Heart left ventricle (tissue), 16 donors: ENCODE measurements at regions not wholly inside any gene's neighbourhood (a gene's known extent, or its start where the extent isn't known, plus 50 kb on each side); places are given as distances from the start of the nearest gene placed in this dataset.

Experiments used
- ATAC-seq, 4 donors: fragments of 200-7000 bp; cut with Tn5 transposase; one replicate each; pipeline ENCODE4 v1.9.1; 2020 to 2022; ENCODE audit warnings: moderate library complexity in 4 of 4, mild to moderate bottlenecking in 3 of 4, moderate number of reproducible peaks in 1 of 4
- DNase-seq, 5 donors: peaks; one replicate each; pipeline ENCODE4 v3.0.0-alpha.2; 2020
- H3K27ac ChIP-seq, 12 donors: fragments of 200-600 bp; sonication (generic) in 4 of 12; one replicate each; pipeline versions ENCODE4 v1.5.0 to v1.8.0; 2016 to 2022; ENCODE audit warnings: mild to moderate bottlenecking in 2 of 12
- H3K27me3 ChIP-seq, 9 donors: fragments of 200-600 bp; sonication (generic) in 2 of 9; one replicate each; pipeline versions ENCODE4 v1.5.1 to v1.8.0; 2016 to 2022; ENCODE audit warnings: mild to moderate bottlenecking in 3 of 9
- H3K36me3 ChIP-seq, 9 donors: fragments of 200-600 bp; sonication (generic) in 2 of 9; one replicate each; pipeline versions ENCODE4 v1.5.0 to v1.8.0; 2018 to 2022; ENCODE audit warnings: mild to moderate bottlenecking in 2 of 9
- H3K4me1 ChIP-seq, 12 donors: fragments of 200-600 bp; sonication (generic) in 4 of 12; one replicate each; pipeline versions ENCODE4 v1.5.0 to v1.8.0; 2016 to 2022; ENCODE audit warnings: mild to moderate bottlenecking in 3 of 12
- H3K4me3 ChIP-seq, 12 donors: fragments of 200-600 bp; sonication (generic) in 4 of 12; one replicate each; pipeline versions ENCODE4 v1.5.0 to v1.8.0; 2017 to 2022; ENCODE audit warnings: mild to moderate bottlenecking in 9 of 12, moderate library complexity in 4 of 12
- H3K9me3 ChIP-seq, 12 donors: fragments of 200-600 bp; sonication (generic) in 4 of 12; one replicate each; pipeline versions ENCODE4 v1.5.0 to v1.8.0; 2016 to 2022; ENCODE audit warnings: mild to moderate bottlenecking in 1 of 12
- POLR2A ChIP-seq, 2 donors: fragments of 450-650 bp; IDR thresholded peaks; one replicate each; pipeline ENCODE4 v1.6.1; 2017; ENCODE audit warnings: antibody characterized with exemption in 2 of 2, mild to moderate bottlenecking in 2 of 2, moderate library complexity in 2 of 2
- WGBS, 4 donors: extraction: QIAGEN DNeasy Blood & Tissue Kit in 2 of 4; methylation state at CpG; one replicate each; pipeline versions ENCODE4 v1.1.5 to v1.1.7; 2013 to 2018; 5-methylcytosine and 5-hydroxymethylcytosine counted together
- intact Hi-C, 10 donors: fragments of 100-400 bp; cut with DNase I; formaldehyde crosslinking; loops; one replicate each; pipeline versions ENCODE4 v1.11.1 to v1.14.2; 2022
- TF ChIP-seq, protein P1 (sequence below), 12 donors: fragments of 200-600 bp; sonication (generic) in 4 of 12; IDR thresholded peaks; one replicate each; pipeline versions ENCODE4 v1.5.0 to v1.8.0; 2018 to 2022; ENCODE audit warnings: antibody characterized with exemption in 12 of 12, mild to moderate bottlenecking in 5 of 12
- donor health status: ischemic (EF 13 %, LVEDD 7.1; RV severe dilation, severe dysfunction).
- donor health status: healthy with polysubstance abuse.
- donor health status: DM: no; HTN: yes; CAD: no.
- donor health status: DM: no; HTN: no; CAD: no.
- donor health status: ischemic (EF 25% LVEDD 6.9; RV normal size, moderate dysfunction).
- donor health status: ischemic (EF 25% LVEDD 5.7; RV mildly dilated, moderate dysfunction).
- donor health status: healthy.
- donor health status: DM: yes; HTN: yes; CAD: no.
- donor health status: ischemic (EF 35%, LVEDD 5.7; RV mildly dilated, moderate dysfunction).
- donor health status: nonischemic (EF 11% LVEDD 7.7; RV severe dilation, severe dysfunction).
- donor health status: DM: yes; HTN: yes; CAD: no.
- donor health status: PGD.
- donor health status: ischemic (EF 29% LVEDD 5.4; RV normal size, mild dysfunction).
- donor health status: nonischemic (EF 23%, LVEDD 6.1; RV moderate dilation, normal function).

DNA sequence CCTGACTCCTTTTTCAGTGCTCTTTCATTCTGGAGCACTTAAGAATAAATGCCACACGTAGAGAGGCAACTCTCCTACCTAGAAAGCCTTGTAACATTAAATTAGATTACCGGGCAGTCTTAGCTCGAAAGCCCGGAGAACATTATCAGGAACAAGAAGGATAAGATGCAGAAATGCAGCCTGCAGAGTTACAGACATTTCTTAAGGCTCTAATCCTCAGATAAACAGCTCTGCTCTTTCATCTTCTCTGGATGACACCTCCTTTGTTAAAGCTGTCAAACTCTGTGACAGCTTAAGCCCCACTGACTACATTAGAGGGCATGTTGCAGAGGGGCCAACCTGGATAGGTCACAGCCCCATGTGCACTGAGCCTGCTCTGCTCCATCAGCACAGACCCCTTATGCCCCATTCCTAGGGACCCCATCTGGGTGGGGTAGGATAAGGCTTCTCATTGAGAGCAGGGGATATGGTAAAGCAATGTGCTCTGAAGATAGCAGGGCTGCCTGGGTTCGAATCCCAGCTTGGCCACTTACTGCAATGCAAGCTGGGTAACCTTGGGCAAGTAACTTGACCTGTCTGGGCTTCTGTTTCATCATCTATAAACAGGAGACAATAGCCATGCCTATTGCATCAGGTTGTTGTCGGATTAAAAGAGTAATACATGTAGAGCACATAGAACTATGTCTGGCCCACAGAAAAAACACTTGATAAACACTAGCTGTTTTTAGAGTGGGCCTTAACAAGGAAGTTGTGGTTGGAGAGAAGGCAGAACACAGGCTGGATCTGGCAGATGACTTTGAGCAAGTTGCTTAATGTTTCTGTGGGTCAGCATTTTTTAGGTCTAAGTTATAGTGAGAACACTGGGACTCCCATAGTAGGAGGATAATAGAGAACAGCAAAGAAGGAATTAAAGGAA, 111.4 kb downstream of the THNSL2 start:
- ATAC-seq (peak; percentile 29 to 73 (median 63)), DNase-seq (no peak)
- Histone ChIP-seq H3K36me3 (no peaks in the 10 kb centered on the region), H3K27me3 (peaks cover 4 to 22% (median 9%) of the 10 kb centered on the region in 9 donors), H3K9me3 (peaks cover 0 to 13% (median 0%) of the 10 kb centered on the region in 12 donors), H3K4me1 (peaks cover 0 to 9% (median 0%) of the 10 kb centered on the region in 12 donors), H3K27ac (no peak overlapping the region), H3K4me3 (no peak overlapping the region)
- intact Hi-C loops, result no loop called here
- TF ChIP-seq POLR2A (IDR thresholded peaks at IDR 0.05), result no peak
- TF ChIP-seq, protein P1, sequence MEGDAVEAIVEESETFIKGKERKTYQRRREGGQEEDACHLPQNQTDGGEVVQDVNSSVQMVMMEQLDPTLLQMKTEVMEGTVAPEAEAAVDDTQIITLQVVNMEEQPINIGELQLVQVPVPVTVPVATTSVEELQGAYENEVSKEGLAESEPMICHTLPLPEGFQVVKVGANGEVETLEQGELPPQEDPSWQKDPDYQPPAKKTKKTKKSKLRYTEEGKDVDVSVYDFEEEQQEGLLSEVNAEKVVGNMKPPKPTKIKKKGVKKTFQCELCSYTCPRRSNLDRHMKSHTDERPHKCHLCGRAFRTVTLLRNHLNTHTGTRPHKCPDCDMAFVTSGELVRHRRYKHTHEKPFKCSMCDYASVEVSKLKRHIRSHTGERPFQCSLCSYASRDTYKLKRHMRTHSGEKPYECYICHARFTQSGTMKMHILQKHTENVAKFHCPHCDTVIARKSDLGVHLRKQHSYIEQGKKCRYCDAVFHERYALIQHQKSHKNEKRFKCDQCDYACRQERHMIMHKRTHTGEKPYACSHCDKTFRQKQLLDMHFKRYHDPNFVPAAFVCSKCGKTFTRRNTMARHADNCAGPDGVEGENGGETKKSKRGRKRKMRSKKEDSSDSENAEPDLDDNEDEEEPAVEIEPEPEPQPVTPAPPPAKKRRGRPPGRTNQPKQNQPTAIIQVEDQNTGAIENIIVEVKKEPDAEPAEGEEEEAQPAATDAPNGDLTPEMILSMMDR (IDR thresholded peaks at IDR 0.05), result no peak
- 33 to 39% (median 36%) methylated on average over 6 of the region's 6 CpGs for WGBS, 4 donors

- no peak overlapping the region for H3K27ac ChIP-seq
- no peaks in the 10 kb centered on the region for H3K9me3 ChIP-seq
- intact Hi-C loops, result no loop called here
- DNase-seq, result no peak
- no peak for ATAC-seq
- H3K4me1 ChIP-seq, result peaks cover 0 to 10% (median 0%) of the 10 kb centered on the region in 12 donors
- 67 to 83% (median 75%) methylated on average over 5 of the region's 5 CpGs for WGBS, 4 donors
- no peaks in the 10 kb centered on the region for H3K27me3 ChIP-seq
- H3K4me3 ChIP-seq, result no peak overlapping the region
- no peaks in the 10 kb centered on the region for H3K36me3 ChIP-seq
- TF ChIP-seq, protein P1 (IDR thresholded peaks at IDR 0.05), result no peak
- no peak for TF ChIP-seq POLR2A (IDR thresholded peaks at IDR 0.05)
Measured at GRCh38 chr2:88269836-88270235, 99.7 kb downstream of the THNSL2 start.

- no peak for TF ChIP-seq POLR2A (IDR thresholded peaks at IDR 0.05)
- TF ChIP-seq, protein P1 (IDR thresholded peaks at IDR 0.05), result no peak
- H3K27ac ChIP-seq, result peak overlapping the region in 1 of 12 donors; percentile 43
- 37 to 47% (median 42%) methylated on average over 8 of the region's 8 CpGs for WGBS, 4 donors
- intact Hi-C loops, result no loop called here
- H3K4me1 ChIP-seq, result peaks cover 0 to 10% (median 0%) of the 10 kb centered on the region in 12 donors
- DNase-seq (peak in 2 of 5 donors; percentile 24 to 36), ATAC-seq (peak; percentile 44 to 95 (median 74))
- H3K9me3 ChIP-seq, result no peaks in the 10 kb centered on the region
- H3K27me3 ChIP-seq, result no peaks in the 10 kb centered on the region
- H3K4me3 ChIP-seq, result no peak overlapping the region
- H3K36me3 ChIP-seq, result no peaks in the 10 kb centered on the region
Measured at GRCh38 chr2:88265352-88266303, 95.5 kb downstream of the THNSL2 start.
